ENCODE measurements at regions not wholly inside any gene's neighbourhood (a gene's known extent, or its start where the extent isn't known, plus 50 kb on each side); places are given as distances from the start of the nearest gene placed in this dataset.

DNA sequence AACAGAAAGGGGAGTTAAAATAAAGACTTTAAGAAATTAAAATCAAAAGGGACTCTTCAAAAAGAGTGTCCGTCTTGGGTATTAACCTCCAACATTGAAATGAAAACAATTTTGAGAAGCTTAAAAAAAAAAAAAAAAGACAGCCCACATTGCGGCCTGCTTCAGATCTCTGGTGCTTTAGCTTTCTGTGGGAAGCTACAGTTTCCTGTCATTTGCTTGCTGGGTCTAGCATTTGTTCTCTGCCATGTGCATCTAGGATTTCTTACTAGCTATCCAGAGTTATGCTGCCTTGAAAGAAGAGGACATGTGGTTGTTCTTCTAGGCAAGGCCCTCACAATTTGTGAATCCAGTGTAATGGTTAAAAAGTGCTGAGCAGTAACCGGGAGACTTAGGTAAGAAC, 375.3 kb downstream of the SLC4A3 start:
- no peak overlapping the region for H3K27ac Mint-ChIP-seq
- CTCF ChIA-PET: interaction anchor here (0.7 to 0.8 kb wide), 2 partner anchors 82 to 151 kb away, joined by 3 to 8 read pairs; no protein-coding TSS in a partner anchor

DNA sequence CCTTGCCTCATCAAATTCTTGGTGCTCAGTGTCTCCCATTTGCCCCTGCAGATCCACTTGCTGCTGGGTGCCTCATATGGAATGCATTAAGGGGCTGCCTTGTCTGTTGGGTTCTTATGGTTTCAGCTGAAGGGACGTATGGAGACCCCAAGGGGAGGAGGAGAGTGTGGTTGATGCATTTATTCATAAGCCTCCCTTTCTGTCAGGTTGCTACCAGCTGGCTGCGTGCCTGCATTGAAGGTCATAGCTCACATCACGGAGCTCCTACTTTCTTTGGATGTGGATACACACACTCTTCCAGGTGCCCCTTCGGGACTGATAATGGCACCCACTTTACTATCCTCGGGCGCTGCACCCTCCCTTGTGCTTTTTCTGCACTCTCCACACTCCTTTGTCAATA, 377.9 kb downstream of the SLC4A3 start:
- Mint-ChIP-seq H3K4me1 (no peaks in the 10 kb centered on the region), H3K36me3 (no peaks in the 10 kb centered on the region), H3K27me3 (ENCODE audit: low read depth) (no peaks in the 10 kb centered on the region; the same call in 1 of the 2 replicates), H3K9me3 (no peaks in the 10 kb centered on the region), H3K4me3 (no peak overlapping the region), H3K27ac (no peak overlapping the region)
- no peak for TF ChIP-seq SMAD3 (CRISPR knock-in tag; IDR thresholded peaks at IDR 0.05; ENCODE audit: borderline replicate concordance)
- DNase-seq (ENCODE audit: low spot score) (no peak), ATAC-seq (no peak)
- ChIA-PET POLR2A (no interaction called here), CTCF (interaction anchor here (1.0 to 2.6 kb wide), 2 partner anchors 8 to 269 kb away, joined by 3 to 10 read pairs; no protein-coding TSS in a partner anchor)

More for the DNA sequence above, 375.3 kb downstream of the SLC4A3 start:
- Mint-ChIP-seq H3K27me3 (ENCODE audit: low read depth) (no peaks in the 10 kb centered on the region; the same call in 1 of the 2 replicates), H3K9me3 (no peaks in the 10 kb centered on the region), H3K36me3 (no peaks in the 10 kb centered on the region), H3K4me3 (no peak overlapping the region), H3K4me1 (peaks cover 9% of the 10 kb centered on the region)
- TF ChIP-seq GABPB1 (CRISPR knock-in tag; IDR thresholded peaks at IDR 0.05): no peak
- TF ChIP-seq, protein P1, sequence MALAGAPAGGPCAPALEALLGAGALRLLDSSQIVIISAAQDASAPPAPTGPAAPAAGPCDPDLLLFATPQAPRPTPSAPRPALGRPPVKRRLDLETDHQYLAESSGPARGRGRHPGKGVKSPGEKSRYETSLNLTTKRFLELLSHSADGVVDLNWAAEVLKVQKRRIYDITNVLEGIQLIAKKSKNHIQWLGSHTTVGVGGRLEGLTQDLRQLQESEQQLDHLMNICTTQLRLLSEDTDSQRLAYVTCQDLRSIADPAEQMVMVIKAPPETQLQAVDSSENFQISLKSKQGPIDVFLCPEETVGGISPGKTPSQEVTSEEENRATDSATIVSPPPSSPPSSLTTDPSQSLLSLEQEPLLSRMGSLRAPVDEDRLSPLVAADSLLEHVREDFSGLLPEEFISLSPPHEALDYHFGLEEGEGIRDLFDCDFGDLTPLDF (CRISPR knock-in tag; IDR thresholded peaks at IDR 0.05): no peak
- no peak for TF ChIP-seq ESRRA (CRISPR knock-in tag; IDR thresholded peaks at IDR 0.05; ENCODE audit: borderline replicate concordance)
- no peak for TF ChIP-seq ATF1 (CRISPR knock-in tag; IDR thresholded peaks at IDR 0.05)
- TF ChIP-seq ZNF219 (CRISPR knock-in tag; IDR thresholded peaks at IDR 0.05; ENCODE audit: borderline replicate concordance): no peak
- no peak for TF ChIP-seq JAZF1 (CRISPR knock-in tag; IDR thresholded peaks at IDR 0.05)
- no peak for TF ChIP-seq TEAD1 (CRISPR knock-in tag; IDR thresholded peaks at IDR 0.05)
- TF ChIP-seq, protein P2, sequence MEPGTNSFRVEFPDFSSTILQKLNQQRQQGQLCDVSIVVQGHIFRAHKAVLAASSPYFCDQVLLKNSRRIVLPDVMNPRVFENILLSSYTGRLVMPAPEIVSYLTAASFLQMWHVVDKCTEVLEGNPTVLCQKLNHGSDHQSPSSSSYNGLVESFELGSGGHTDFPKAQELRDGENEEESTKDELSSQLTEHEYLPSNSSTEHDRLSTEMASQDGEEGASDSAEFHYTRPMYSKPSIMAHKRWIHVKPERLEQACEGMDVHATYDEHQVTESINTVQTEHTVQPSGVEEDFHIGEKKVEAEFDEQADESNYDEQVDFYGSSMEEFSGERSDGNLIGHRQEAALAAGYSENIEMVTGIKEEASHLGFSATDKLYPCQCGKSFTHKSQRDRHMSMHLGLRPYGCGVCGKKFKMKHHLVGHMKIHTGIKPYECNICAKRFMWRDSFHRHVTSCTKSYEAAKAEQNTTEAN (CRISPR knock-in tag; IDR thresholded peaks at IDR 0.05): no peak
- no peak for DNase-seq (ENCODE audit: low spot score)
- POLR2A ChIA-PET: no interaction called here
- ATAC-seq: no peak

DNA sequence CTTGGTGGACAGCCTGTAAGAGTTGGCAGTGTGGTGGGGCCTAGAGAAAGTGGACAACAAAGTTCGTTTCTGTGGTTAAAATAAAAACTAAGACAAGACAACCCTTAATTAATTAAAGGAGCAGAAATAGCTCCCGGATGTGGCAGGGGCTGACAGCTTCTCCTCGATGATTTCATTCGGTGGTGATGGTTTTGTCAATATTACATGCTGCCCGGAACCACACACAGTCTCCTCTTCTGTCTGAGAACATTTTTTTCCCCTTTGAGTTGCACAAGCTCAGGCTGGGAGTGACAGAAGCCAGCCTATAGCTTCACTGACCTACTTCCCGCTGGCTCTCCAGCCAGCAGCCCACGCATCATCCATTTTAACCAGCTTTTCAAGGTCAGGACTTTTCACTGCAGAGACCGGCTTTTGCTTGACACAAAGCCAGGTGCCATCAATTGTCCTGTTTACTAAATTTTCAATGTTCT, 378.8 kb downstream of the SLC4A3 start:
- ATAC-seq (no peak), DNase-seq (ENCODE audit: low spot score) (no peak)
- no peak for TF ChIP-seq ZBTB21 (CRISPR knock-in tag; IDR thresholded peaks at IDR 0.05; ENCODE audit: borderline replicate concordance)
- TF ChIP-seq, protein P3, sequence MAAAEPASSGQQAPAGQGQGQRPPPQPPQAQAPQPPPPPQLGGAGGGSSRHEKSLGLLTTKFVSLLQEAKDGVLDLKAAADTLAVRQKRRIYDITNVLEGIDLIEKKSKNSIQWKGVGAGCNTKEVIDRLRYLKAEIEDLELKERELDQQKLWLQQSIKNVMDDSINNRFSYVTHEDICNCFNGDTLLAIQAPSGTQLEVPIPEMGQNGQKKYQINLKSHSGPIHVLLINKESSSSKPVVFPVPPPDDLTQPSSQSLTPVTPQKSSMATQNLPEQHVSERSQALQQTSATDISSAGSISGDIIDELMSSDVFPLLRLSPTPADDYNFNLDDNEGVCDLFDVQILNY (CRISPR knock-in tag; IDR thresholded peaks at IDR 0.05): no peak
- no peak for TF ChIP-seq ZNF416 (CRISPR knock-in tag; IDR thresholded peaks at IDR 0.05)
- no peak for TF ChIP-seq MXD4 (CRISPR knock-in tag; IDR thresholded peaks at IDR 0.05; ENCODE audit: borderline replicate concordance)
- no peak for TF ChIP-seq KAT7 (CRISPR knock-in tag; IDR thresholded peaks at IDR 0.05; ENCODE audit: borderline replicate concordance)
- no peak for TF ChIP-seq NR1H2 (CRISPR knock-in tag; IDR thresholded peaks at IDR 0.05)
- H3K9me3 Mint-ChIP-seq: no peaks in the 10 kb centered on the region
- no peak overlapping the region for H3K4me3 Mint-ChIP-seq
- no peak overlapping the region for H3K27ac Mint-ChIP-seq
- no peaks in the 10 kb centered on the region for H3K36me3 Mint-ChIP-seq
- H3K27me3 Mint-ChIP-seq (ENCODE audit: low read depth): no peaks in the 10 kb centered on the region; the same call in 1 of the 2 replicates
- ChIA-PET POLR2A (no interaction called here), CTCF (interaction anchor here (1.0 to 2.6 kb wide), 2 partner anchors 9 to 270 kb away, joined by 3 to 10 read pairs; no protein-coding TSS in a partner anchor)
- H3K4me1 Mint-ChIP-seq: no peaks in the 10 kb centered on the region

DNA sequence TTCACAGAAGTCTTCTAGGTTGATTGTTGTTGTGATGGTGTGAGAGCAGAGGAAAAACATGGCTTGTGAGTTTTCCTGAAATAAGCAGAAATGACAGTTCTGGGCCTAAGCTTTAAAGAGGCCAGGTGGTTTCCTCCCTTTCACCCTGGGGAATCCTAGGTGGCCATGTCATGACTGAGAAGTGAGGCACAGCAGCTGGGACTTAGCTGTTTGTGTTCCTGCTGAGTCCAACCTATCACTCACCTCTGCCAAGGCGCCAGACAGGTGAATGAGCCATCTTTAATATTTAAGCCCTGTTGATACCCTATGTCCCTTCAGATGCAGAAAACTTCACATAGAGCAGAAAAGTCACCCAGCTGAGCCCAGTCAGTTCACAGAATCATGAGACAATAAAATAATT, 384.4 kb downstream of the SLC4A3 start:
- H3K4me1 Mint-ChIP-seq: no peaks in the 10 kb centered on the region
- ChIA-PET CTCF (interaction anchor here (1.3 kb wide), 1 partner anchor 15 kb away, joined by 3 read pairs; no protein-coding TSS in a partner anchor), POLR2A (no interaction called here)
- H3K27ac Mint-ChIP-seq: no peak overlapping the region
- no peaks in the 10 kb centered on the region for H3K27me3 Mint-ChIP-seq (ENCODE audit: low read depth)
- peaks cover 6% of the 10 kb centered on the region; the same call in 1 of the 2 replicates for H3K9me3 Mint-ChIP-seq
- ATAC-seq (no peak), DNase-seq (ENCODE audit: low spot score) (no peak)
- no peak overlapping the region for H3K4me3 Mint-ChIP-seq
- H3K36me3 Mint-ChIP-seq: no peaks in the 10 kb centered on the region
- TF ChIP-seq SOX15 (CRISPR knock-in tag; IDR thresholded peaks at IDR 0.05) (no peak), ZNF671 (CRISPR knock-in tag; IDR thresholded peaks at IDR 0.05) (no peak), ZBTB21 (CRISPR knock-in tag; IDR thresholded peaks at IDR 0.05; ENCODE audit: borderline replicate concordance) (no peak), NR1H2 (CRISPR knock-in tag; IDR thresholded peaks at IDR 0.05) (no peak), NFATC4 (CRISPR knock-in tag; IDR thresholded peaks at IDR 0.05) (no peak)
- TF ChIP-seq, protein P4, sequence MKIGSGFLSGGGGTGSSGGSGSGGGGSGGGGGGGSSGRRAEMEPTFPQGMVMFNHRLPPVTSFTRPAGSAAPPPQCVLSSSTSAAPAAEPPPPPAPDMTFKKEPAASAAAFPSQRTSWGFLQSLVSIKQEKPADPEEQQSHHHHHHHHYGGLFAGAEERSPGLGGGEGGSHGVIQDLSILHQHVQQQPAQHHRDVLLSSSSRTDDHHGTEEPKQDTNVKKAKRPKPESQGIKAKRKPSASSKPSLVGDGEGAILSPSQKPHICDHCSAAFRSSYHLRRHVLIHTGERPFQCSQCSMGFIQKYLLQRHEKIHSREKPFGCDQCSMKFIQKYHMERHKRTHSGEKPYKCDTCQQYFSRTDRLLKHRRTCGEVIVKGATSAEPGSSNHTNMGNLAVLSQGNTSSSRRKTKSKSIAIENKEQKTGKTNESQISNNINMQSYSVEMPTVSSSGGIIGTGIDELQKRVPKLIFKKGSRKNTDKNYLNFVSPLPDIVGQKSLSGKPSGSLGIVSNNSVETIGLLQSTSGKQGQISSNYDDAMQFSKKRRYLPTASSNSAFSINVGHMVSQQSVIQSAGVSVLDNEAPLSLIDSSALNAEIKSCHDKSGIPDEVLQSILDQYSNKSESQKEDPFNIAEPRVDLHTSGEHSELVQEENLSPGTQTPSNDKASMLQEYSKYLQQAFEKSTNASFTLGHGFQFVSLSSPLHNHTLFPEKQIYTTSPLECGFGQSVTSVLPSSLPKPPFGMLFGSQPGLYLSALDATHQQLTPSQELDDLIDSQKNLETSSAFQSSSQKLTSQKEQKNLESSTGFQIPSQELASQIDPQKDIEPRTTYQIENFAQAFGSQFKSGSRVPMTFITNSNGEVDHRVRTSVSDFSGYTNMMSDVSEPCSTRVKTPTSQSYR (CRISPR knock-in tag; IDR thresholded peaks at IDR 0.05): no peak
- TF ChIP-seq, protein P3 (CRISPR knock-in tag; IDR thresholded peaks at IDR 0.05): no peak
- TF ChIP-seq, protein P1 (CRISPR knock-in tag; IDR thresholded peaks at IDR 0.05): no peak
- TF ChIP-seq, protein P5, sequence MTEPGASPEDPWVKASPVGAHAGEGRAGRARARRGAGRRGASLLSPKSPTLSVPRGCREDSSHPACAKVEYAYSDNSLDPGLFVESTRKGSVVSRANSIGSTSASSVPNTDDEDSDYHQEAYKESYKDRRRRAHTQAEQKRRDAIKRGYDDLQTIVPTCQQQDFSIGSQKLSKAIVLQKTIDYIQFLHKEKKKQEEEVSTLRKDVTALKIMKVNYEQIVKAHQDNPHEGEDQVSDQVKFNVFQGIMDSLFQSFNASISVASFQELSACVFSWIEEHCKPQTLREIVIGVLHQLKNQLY (CRISPR knock-in tag; IDR thresholded peaks at IDR 0.05): no peak

Measured in WTC11 (cell line).